Left renal cortex interstitium (tissue), 4 donors: ENCODE measurements at regions not wholly inside any gene's neighbourhood (a gene's known extent, or its start where the extent isn't known, plus 50 kb on each side); places are given as distances from the start of the nearest gene placed in this dataset.

Experiments
- DNase-seq, 4 donors: peaks; one replicate each; pipeline ENCODE4 v3.0.0-alpha.2; 2013; ENCODE audit warnings: low read depth in 4 of 4, low spot score in 2 of 4, missing footprints in 1 of 4

- DNase-seq: no peak
Measured at GRCh38 chr10:58885146-58885545, 291.3 kb upstream of the PHYHIPL start.

GRCh38 chr10:58885686-58886345 is 290.6 kb upstream of the PHYHIPL start:
- no peak for DNase-seq

- no peak for DNase-seq
Measured at GRCh38 chr10:58886406-58886805, 290.0 kb upstream of the PHYHIPL start.

GRCh38 chr10:58887474-58887873 is 289.0 kb upstream of the PHYHIPL start:
- no peak for DNase-seq

GRCh38 chr10:58888957-58889356 is 287.5 kb upstream of the PHYHIPL start:
- DNase-seq: no peak

GRCh38 chr10:58892031-58892531 is 284.4 kb upstream of the PHYHIPL start:
- no peak for DNase-seq

GRCh38 chr10:58894929-58895328 is 281.5 kb upstream of the PHYHIPL start:
- peak in 2 of 4 donors; percentile 5 to 10 for DNase-seq

GRCh38 chr10:58896229-58896628 is 280.2 kb upstream of the PHYHIPL start:
- DNase-seq: no peak

- DNase-seq: no peak
Measured at GRCh38 chr10:58897236-58897635, 279.2 kb upstream of the PHYHIPL start.

- no peak for DNase-seq
Measured at GRCh38 chr10:58897708-58898107, 278.7 kb upstream of the PHYHIPL start.

GRCh38 chr10:58898854-58899573 is 277.4 kb upstream of the PHYHIPL start:
- DNase-seq: no peak

GRCh38 chr10:58901092-58901646 is 275.3 kb upstream of the PHYHIPL start:
- no peak for DNase-seq

GRCh38 chr10:58903071-58903470 is 273.4 kb upstream of the PHYHIPL start:
- no peak for DNase-seq

GRCh38 chr10:58909881-58910280 is 266.6 kb upstream of the PHYHIPL start:
- no peak for DNase-seq

GRCh38 chr10:58913717-58914116 is 262.7 kb upstream of the PHYHIPL start:
- no peak for DNase-seq

- DNase-seq: no peak
Measured at GRCh38 chr10:58918887-58919286, 257.6 kb upstream of the PHYHIPL start.

GRCh38 chr10:58919927-58920654 is 256.4 kb upstream of the PHYHIPL start:
- DNase-seq: no peak

GRCh38 chr10:58920655-58921003 is 255.8 kb upstream of the PHYHIPL start:
- no peak for DNase-seq

- DNase-seq: no peak
Measured at GRCh38 chr10:58921421-58921855, 255.0 kb upstream of the PHYHIPL start.

- no peak for DNase-seq
Measured at GRCh38 chr10:58925381-58925780, 251.1 kb upstream of the PHYHIPL start.

- no peak for DNase-seq
Measured at GRCh38 chr10:58930500-58930899, 245.9 kb upstream of the PHYHIPL start.
